Brain microvascular endothelial cell (primary cell): ENCODE measurements at regions not wholly inside any gene's neighbourhood (a gene's known extent, or its start where the extent isn't known, plus 50 kb on each side); places are given as distances from the start of the nearest gene placed in this dataset.

ENCODE experiments used
- DNase-seq: peaks from one replicate; pipeline ENCODE4 v3.0.0-alpha.2; 2020
- H3K27ac ChIP-seq: fragments of 250-450 bp; sonication (Bioruptor Pico); 2 replicates; pipeline ENCODE4 v1.5.1; 2020; ENCODE audit warnings: mild to moderate bottlenecking, moderate library complexity
- H3K27me3 ChIP-seq: fragments of 250-450 bp; sonication (Bioruptor Pico); replicated peaks from 2 replicates; pipeline ENCODE4 v1.5.1; 2020; ENCODE audit warnings: mild to moderate bottlenecking
- H3K36me3 ChIP-seq: fragments of 250-450 bp; sonication (Bioruptor Pico); replicated peaks from 2 replicates; pipeline ENCODE4 v1.5.1; 2020; ENCODE audit warnings: mild to moderate bottlenecking
- H3K4me3 ChIP-seq: 2 replicates; pipeline ENCODE4 v1.5.1; 2011; ENCODE audit warnings: low read depth, mild to moderate bottlenecking, control low read depth, low read length, moderate library complexity
- in situ Hi-C: cut with HindIII; loops from 2 replicates; pipeline ENCODE4 v1.10.0; 2017; ENCODE audit warnings: low sequenced_read_pairs, low pct_ligation_motif_present
- TF ChIP-seq, protein P1 (sequence below): IDR thresholded peaks from 2 replicates; pipeline ENCODE4 v1.5.1; 2011; ENCODE audit warnings: low read depth, mild to moderate bottlenecking, moderate library complexity, low read length, control low read depth, inconsistent platforms; ENCODE audit errors: missing control alignments

DNA sequence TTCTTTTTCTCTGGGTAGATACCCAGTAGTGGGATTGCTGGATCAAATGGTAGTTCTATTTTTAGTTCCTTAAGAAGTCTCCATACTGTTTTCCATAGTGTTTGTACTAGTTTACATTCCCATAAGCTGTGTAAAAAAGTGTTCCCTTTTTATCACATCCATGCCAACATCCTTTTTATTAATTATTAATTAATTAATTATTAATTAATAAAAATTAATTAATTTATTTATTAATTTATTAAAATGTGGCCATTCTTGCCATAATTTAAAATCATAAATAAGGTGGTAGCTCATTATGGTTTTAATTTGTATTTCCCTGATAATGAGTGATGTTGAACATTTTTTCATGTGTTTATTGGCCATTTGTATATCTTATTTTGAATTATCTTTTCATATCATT, 173.9 kb upstream of the FOXN2 start:
- DNase-seq = no peak
- TF ChIP-seq, protein P1, sequence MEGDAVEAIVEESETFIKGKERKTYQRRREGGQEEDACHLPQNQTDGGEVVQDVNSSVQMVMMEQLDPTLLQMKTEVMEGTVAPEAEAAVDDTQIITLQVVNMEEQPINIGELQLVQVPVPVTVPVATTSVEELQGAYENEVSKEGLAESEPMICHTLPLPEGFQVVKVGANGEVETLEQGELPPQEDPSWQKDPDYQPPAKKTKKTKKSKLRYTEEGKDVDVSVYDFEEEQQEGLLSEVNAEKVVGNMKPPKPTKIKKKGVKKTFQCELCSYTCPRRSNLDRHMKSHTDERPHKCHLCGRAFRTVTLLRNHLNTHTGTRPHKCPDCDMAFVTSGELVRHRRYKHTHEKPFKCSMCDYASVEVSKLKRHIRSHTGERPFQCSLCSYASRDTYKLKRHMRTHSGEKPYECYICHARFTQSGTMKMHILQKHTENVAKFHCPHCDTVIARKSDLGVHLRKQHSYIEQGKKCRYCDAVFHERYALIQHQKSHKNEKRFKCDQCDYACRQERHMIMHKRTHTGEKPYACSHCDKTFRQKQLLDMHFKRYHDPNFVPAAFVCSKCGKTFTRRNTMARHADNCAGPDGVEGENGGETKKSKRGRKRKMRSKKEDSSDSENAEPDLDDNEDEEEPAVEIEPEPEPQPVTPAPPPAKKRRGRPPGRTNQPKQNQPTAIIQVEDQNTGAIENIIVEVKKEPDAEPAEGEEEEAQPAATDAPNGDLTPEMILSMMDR = no peak
- Histone ChIP-seq H3K4me3 (no peak overlapping the region), H3K36me3 (no peaks in the 10 kb centered on the region), H3K27ac (no peak overlapping the region), H3K27me3 (no peaks in the 10 kb centered on the region)
- in situ Hi-C loops = no loop called here

DNA sequence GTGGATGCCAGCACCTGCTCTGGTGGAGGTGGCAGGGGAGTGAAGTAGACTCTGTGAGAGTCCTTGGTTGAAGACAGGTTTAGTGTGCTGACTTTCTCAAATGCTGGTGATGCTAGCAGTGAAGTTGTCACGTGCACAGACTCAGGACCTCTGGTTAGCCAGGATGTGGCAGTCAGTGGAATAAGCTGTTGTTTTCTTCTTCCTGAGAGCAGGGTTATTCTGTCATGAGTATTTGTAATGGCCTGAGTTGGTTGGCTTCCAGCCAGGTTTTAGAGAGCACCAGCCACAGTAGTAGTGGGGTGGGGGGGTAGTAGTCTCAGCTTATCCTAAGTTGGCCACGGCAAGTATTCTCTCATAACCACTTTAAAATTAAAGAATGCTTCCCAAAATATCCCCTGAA, 169.7 kb upstream of the FOXN2 start:
- Histone ChIP-seq H3K36me3 (no peaks in the 10 kb centered on the region), H3K27me3 (no peaks in the 10 kb centered on the region), H3K4me3 (no peak overlapping the region), H3K27ac (no peak overlapping the region)
- peak; percentile 12 for DNase-seq
- TF ChIP-seq, protein P1 = no peak
- in situ Hi-C loops = no loop called here

DNA sequence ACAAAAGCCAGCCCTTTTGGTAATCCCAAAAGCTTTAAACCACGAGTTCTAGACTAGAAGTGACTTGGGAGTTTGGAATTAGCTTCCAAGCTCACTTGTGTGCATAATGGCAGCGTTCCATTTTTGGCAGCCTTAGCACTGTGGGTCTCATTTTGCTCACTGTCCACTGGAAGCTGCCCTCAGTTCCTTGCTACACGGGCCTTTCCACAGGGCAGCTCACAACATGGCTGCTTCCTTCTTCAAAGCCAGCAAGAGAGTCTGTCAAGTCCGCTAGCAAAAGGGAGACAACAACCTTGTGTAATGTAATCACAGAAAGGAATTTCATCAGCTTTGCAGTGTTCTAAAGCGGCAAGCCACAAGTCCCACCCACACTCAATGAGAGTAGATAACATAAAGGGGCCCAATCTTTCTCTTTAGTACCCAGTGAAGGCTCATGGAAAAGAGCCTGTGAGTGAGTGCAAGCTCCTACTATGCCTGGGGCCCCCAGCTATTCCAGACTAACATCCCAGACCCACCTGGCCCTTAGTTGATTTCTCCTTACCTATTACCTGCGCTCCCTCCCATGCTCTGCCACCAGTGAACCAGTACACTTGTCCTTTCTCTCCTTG, 168.5 kb upstream of the FOXN2 start:
- peak; percentile 30 for DNase-seq
- Histone ChIP-seq H3K4me3 (no peak overlapping the region), H3K36me3 (no peaks in the 10 kb centered on the region), H3K27ac (no peak overlapping the region), H3K27me3 (no peaks in the 10 kb centered on the region)
- in situ Hi-C loops = no loop called here
- TF ChIP-seq, protein P1 = no peak

DNA sequence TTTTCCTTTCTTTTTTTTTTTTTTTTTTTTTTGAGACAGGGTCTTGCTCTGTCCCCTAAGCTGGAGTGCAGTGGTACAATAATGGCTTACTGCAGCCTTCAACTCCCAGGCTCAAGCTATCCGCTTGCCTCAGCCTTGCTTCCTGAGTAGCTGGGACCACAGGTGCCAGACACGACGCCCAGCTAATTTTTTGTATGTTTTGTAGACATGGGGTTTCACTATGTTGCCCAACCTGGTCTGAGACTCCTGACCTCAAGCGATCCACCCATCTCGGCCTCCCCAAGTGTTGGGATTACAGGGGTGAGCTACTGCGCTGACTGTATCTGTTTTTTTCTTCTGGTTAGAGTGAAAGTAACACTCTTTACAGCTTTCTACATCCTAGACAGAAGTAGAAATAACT, 167.9 kb upstream of the FOXN2 start:
- in situ Hi-C loops = no loop called here
- H3K27me3 ChIP-seq = no peaks in the 10 kb centered on the region
- H3K27ac ChIP-seq = no peak overlapping the region
- TF ChIP-seq, protein P1 = no peak
- H3K4me3 ChIP-seq = no peak overlapping the region
- no peak for DNase-seq
- no peaks in the 10 kb centered on the region for H3K36me3 ChIP-seq

DNA sequence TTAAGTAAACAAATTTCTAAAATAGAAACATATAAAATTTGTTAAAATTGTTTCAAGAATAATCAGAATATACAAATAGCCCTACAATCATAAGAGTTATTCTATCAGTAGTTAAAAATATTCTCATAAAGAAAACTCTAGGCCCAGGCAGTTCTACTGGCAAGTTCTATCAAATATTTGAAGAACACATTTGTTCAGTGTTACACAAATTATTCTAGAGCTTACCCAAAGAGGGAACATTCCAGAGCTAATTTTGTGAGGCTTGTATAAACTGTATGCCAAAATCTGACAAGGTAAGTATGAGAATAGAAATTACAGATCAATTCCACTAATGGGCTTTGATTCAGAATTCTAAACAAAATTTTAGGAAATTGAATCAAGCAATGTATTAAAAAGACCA, 166.8 kb upstream of the FOXN2 start:
- H3K4me3 ChIP-seq = no peak overlapping the region
- DNase-seq = no peak
- H3K27ac ChIP-seq = no peak overlapping the region
- TF ChIP-seq, protein P1 = no peak
- in situ Hi-C loops = no loop called here
- no peaks in the 10 kb centered on the region for H3K27me3 ChIP-seq
- no peaks in the 10 kb centered on the region for H3K36me3 ChIP-seq

DNA sequence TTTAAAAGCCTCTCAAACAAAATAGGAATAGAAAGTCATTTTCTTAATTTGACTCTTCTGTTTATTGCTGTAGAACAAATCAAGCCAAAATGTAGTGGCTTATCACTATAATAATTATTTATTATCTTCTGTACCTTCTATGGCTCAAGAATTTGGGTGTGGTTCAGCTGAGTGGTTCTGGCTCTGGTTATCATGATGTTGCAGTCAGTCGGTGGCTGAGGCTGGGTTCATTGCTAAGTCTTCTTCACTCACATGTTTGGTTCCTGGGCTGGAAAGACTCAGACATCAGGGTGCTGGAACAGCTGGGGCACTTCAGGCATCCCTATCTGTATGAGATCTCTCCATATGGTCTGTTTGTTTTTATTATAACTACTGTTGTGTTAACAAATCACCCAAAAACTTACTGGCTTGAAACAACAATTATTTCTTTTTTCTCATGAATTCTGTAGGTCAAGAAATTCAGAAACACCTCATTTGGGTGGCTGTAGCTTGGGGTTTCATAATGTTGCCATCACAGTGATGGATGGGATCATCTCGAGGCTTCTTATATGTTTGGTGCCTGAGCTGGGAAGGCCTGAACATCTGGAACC, 165.5 kb upstream of the FOXN2 start:
- in situ Hi-C loops = no loop called here
- TF ChIP-seq, protein P1 = no peak
- H3K36me3 ChIP-seq = no peaks in the 10 kb centered on the region
- no peak for DNase-seq
- H3K4me3 ChIP-seq = no peak overlapping the region
- H3K27ac ChIP-seq = no peak overlapping the region
- no peaks in the 10 kb centered on the region for H3K27me3 ChIP-seq
